Sigmoid colon (tissue), 4 donors: ENCODE measurements at regions not wholly inside any gene's neighbourhood (a gene's known extent, or its start where the extent isn't known, plus 50 kb on each side); places are given as distances from the start of the nearest gene placed in this dataset.
"Not testable (repeated sequence)": the region's sequence is repeated elsewhere in the genome, so short reads cannot be mapped to it uniquely, and the experiment has no call there.

Experiments
- EP300 ChIP-seq, 4 donors: sonication (generic); formaldehyde crosslinking; IDR thresholded peaks; one replicate each; pipeline ENCODE4 v1.6.1; 2017; ENCODE audit warnings: antibody characterized with exemption in 4 of 4
- POLR2A ChIP-seq, 2 donors: fragments of 450-650 bp; IDR thresholded peaks; one replicate each; pipeline ENCODE4 v1.6.1; 2016; ENCODE audit warnings: antibody characterized with exemption in 2 of 2, mild to moderate bottlenecking in 2 of 2, moderate library complexity in 2 of 2
- POLR2AphosphoS5 ChIP-seq, 4 donors: sonication (generic); formaldehyde crosslinking; IDR thresholded peaks; one replicate each; pipeline ENCODE4 v1.6.1; 2017; ENCODE audit warnings: antibody characterized with exemption in 4 of 4
- TF ChIP-seq, protein P1 (sequence below), 4 experiments: fragments of 450-650 bp in 3 of 4; fragments of 200-600 bp in 1 of 4; IDR thresholded peaks; one replicate each; pipeline ENCODE4 v1.5.1; 2016 to 2019; ENCODE audit warnings: antibody characterized with exemption in 4 of 4, mild to moderate bottlenecking in 3 of 4, moderate library complexity in 2 of 4

- TF ChIP-seq, protein P1, sequence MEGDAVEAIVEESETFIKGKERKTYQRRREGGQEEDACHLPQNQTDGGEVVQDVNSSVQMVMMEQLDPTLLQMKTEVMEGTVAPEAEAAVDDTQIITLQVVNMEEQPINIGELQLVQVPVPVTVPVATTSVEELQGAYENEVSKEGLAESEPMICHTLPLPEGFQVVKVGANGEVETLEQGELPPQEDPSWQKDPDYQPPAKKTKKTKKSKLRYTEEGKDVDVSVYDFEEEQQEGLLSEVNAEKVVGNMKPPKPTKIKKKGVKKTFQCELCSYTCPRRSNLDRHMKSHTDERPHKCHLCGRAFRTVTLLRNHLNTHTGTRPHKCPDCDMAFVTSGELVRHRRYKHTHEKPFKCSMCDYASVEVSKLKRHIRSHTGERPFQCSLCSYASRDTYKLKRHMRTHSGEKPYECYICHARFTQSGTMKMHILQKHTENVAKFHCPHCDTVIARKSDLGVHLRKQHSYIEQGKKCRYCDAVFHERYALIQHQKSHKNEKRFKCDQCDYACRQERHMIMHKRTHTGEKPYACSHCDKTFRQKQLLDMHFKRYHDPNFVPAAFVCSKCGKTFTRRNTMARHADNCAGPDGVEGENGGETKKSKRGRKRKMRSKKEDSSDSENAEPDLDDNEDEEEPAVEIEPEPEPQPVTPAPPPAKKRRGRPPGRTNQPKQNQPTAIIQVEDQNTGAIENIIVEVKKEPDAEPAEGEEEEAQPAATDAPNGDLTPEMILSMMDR (IDR thresholded peaks at IDR 0.05), result not testable (repeated sequence)
- not testable (repeated sequence) for TF ChIP-seq POLR2AphosphoS5, POLR2A, EP300 (IDR thresholded peaks at IDR 0.05)
Measured at GRCh38 chr4:138860357-138860756, 155.2 kb upstream of the NOCT start.
